ENCODE measurements at regions not wholly inside any gene's neighbourhood (a gene's known extent, or its start where the extent isn't known, plus 50 kb on each side); places are given as distances from the start of the nearest gene placed in this dataset.

- TF ChIP-seq REST (IDR thresholded peaks at IDR 0.05; ENCODE audit: insufficient read depth in 1 of 2, low read depth in 2 of 2, low read length in 2 of 2), result no peak
- TF ChIP-seq SIN3A (IDR thresholded peaks at IDR 0.05; ENCODE audit: borderline replicate concordance, insufficient read depth, low read length), result no peak
- TF ChIP-seq FOXP2 (optimal IDR thresholded peaks at IDR 0.05; ENCODE audit: borderline replicate concordance, extremely low read depth, extremely low read length, insufficient read depth), result no peak
These were observed 201.2 kb downstream of the NXNL2 start for GRCh38 chr9:88736136-88736637.

Data from PFSK-1 (cell line).